ENCODE measurements at regions not wholly inside any gene's neighbourhood (a gene's known extent, or its start where the extent isn't known, plus 50 kb on each side); places are given as distances from the start of the nearest gene placed in this dataset.

- DNase-seq (ENCODE audit: low spot score in 2 of 2): no peak
- 57% methylated on average over 11 of the region's 11 CpGs for WGBS
Observed at GRCh38 chr21:35974775-35975174, 85.6 kb downstream of the SETD4 start.

GRCh38 chr21:35971824-35972223 lies 88.5 kb downstream of the SETD4 start:
- TF ChIP-seq EP300 (IDR thresholded peaks at IDR 0.05) (no peak), POLR2A (IDR thresholded peaks at IDR 0.05) (no peak), POLR2AphosphoS5 (IDR thresholded peaks at IDR 0.05) (no peak), CTCF (IDR thresholded peaks at IDR 0.05) (no peak)
- H3K4me1 ChIP-seq: no peaks in the 10 kb centered on the region
- DNase-seq (ENCODE audit: low spot score in 2 of 2): no peak
- 88% methylated on average over 1 of the region's 1 CpG for WGBS
- no peak overlapping the region for H3K4me3 ChIP-seq
- H3K36me3 ChIP-seq: no peaks in the 10 kb centered on the region
- no peaks in the 10 kb centered on the region for H3K9me3 ChIP-seq
- H3K27me3 ChIP-seq: no peaks in the 10 kb centered on the region
- H3K27ac ChIP-seq: no peak overlapping the region

More at GRCh38 chr21:35974775-35975174, 85.6 kb downstream of the SETD4 start:
- H3K27ac ChIP-seq: no peak overlapping the region
- no peak overlapping the region for H3K4me3 ChIP-seq
- TF ChIP-seq EP300 (IDR thresholded peaks at IDR 0.05): no peak
- no peak for TF ChIP-seq POLR2AphosphoS5 (IDR thresholded peaks at IDR 0.05)
- TF ChIP-seq POLR2A (IDR thresholded peaks at IDR 0.05): no peak
- no peak for TF ChIP-seq CTCF (IDR thresholded peaks at IDR 0.05)
- H3K36me3 ChIP-seq: no peaks in the 10 kb centered on the region
- no peaks in the 10 kb centered on the region for H3K27me3 ChIP-seq
- no peaks in the 10 kb centered on the region for H3K4me1 ChIP-seq
- no peaks in the 10 kb centered on the region for H3K9me3 ChIP-seq

GRCh38 chr21:35969281-35969680 lies 91.0 kb downstream of the SETD4 start:
- TF ChIP-seq CTCF (IDR thresholded peaks at IDR 0.05) (no peak), EP300 (IDR thresholded peaks at IDR 0.05) (no peak), POLR2AphosphoS5 (IDR thresholded peaks at IDR 0.05) (no peak), POLR2A (IDR thresholded peaks at IDR 0.05) (no peak)
- WGBS: 95% methylated on average over 6 of the region's 6 CpGs
- no peak for DNase-seq (ENCODE audit: low spot score in 2 of 2)

GRCh38 chr21:35968564-35968963 lies 91.8 kb downstream of the SETD4 start:
- DNase-seq (ENCODE audit: low spot score in 2 of 2): no peak

More at GRCh38 chr21:35969281-35969680, 91.0 kb downstream of the SETD4 start:
- no peaks in the 10 kb centered on the region for H3K9me3 ChIP-seq
- H3K27ac ChIP-seq: no peak overlapping the region
- H3K4me3 ChIP-seq: no peak overlapping the region
- H3K4me1 ChIP-seq: no peaks in the 10 kb centered on the region
- H3K36me3 ChIP-seq: no peaks in the 10 kb centered on the region
- no peaks in the 10 kb centered on the region for H3K27me3 ChIP-seq

GRCh38 chr21:35965699-35966098 lies 94.6 kb downstream of the SETD4 start:
- Histone ChIP-seq H3K4me1 (no peaks in the 10 kb centered on the region), H3K9me3 (no peaks in the 10 kb centered on the region), H3K36me3 (no peaks in the 10 kb centered on the region), H3K27ac (no peak overlapping the region), H3K27me3 (no peaks in the 10 kb centered on the region), H3K4me3 (no peak overlapping the region)
- no peak for DNase-seq (ENCODE audit: low spot score in 2 of 2)
- no peak for TF ChIP-seq CTCF (IDR thresholded peaks at IDR 0.05)
- TF ChIP-seq EP300 (IDR thresholded peaks at IDR 0.05): no peak
- TF ChIP-seq POLR2A (IDR thresholded peaks at IDR 0.05): no peak
- TF ChIP-seq POLR2AphosphoS5 (IDR thresholded peaks at IDR 0.05): no peak
- 72% methylated on average over 4 of the region's 4 CpGs for WGBS

More at GRCh38 chr21:35968564-35968963, 91.8 kb downstream of the SETD4 start:
- H3K4me1 ChIP-seq: no peaks in the 10 kb centered on the region
- no peak for TF ChIP-seq EP300 (IDR thresholded peaks at IDR 0.05)
- TF ChIP-seq POLR2AphosphoS5 (IDR thresholded peaks at IDR 0.05): no peak
- TF ChIP-seq POLR2A (IDR thresholded peaks at IDR 0.05): no peak
- no peak for TF ChIP-seq CTCF (IDR thresholded peaks at IDR 0.05)
- H3K9me3 ChIP-seq: no peaks in the 10 kb centered on the region
- H3K27ac ChIP-seq: no peak overlapping the region
- WGBS: 91% methylated on average over 3 of the region's 3 CpGs
- H3K4me3 ChIP-seq: no peak overlapping the region
- H3K36me3 ChIP-seq: no peaks in the 10 kb centered on the region
- no peaks in the 10 kb centered on the region for H3K27me3 ChIP-seq

All from suprapubic skin (tissue), 4 donors.